ENCODE measurements at regions not wholly inside any gene's neighbourhood (a gene's known extent, or its start where the extent isn't known, plus 50 kb on each side); places are given as distances from the start of the nearest gene placed in this dataset.

DNA sequence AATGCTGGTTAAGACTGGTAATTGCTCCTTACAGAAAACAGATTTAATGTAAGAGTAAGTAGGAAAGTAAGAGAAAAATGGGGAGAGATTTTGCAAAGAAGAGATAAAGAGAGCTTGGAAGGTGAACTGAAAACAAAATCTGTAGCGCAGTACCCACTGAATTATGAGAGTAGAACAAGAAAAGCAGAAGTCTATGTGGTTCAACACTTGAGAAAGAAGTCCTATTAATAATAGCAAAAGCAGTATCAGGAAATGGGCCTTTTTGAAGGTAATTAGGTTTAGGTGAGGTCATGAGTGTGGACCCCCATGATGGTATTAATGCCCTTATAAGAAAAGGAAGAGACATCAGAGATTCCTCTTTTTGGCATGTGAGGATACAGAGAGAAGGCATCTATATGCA is 460.6 kb downstream of the CETN3 start:
- DNase-seq: no peak
- Mint-ChIP-seq H3K27me3 (no peaks in the 10 kb centered on the region), H3K9me3 (no peaks in the 10 kb centered on the region), H3K4me3 (no peak overlapping the region), H3K4me1 (no peaks in the 10 kb centered on the region), H3K27ac (no peak overlapping the region), H3K36me3 (no peaks in the 10 kb centered on the region)

DNA sequence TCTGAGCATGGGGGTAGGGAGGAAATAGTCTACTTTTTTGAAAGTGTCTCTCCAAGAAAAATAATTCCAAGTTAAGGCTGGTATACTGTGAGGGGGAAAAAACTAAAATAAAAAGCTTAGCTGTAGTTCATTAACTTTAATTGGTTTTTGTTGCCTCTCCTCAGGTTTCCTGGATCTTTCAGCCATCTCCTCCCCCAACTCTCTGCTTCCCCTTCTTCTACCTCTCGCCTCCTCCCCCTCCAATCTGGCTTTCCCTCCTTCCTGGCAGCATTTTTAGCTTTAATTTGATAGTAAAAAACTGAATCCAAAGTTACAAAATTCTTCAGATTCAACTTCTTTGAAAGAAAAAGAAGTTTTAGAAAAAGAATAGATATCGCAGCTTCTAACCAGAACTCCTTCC is 462.6 kb downstream of the CETN3 start:
- Mint-ChIP-seq H3K36me3 (no peaks in the 10 kb centered on the region), H3K27me3 (no peaks in the 10 kb centered on the region), H3K4me3 (no peak overlapping the region), H3K27ac (no peak overlapping the region), H3K4me1 (no peaks in the 10 kb centered on the region), H3K9me3 (peaks cover 1% of the 10 kb centered on the region)
- no peak for DNase-seq

DNA sequence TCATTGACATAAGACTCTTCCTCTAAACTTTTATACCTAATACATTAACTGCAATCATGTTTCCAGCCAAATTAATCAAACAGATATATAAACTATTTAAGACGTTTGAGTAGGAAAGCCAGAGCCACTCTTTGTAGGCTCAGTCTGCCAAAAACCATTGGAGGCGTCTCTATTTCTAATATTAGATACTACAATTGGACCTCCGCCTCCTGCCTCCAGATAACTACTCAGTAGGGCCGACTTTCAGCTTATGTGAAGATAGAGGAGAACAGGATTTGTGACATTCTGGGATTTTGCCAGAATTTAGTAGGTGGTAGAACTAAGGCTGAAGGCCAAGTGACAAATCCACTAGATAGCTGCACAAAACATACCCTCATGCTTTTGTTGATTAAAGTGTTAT is 463.0 kb downstream of the CETN3 start:
- Mint-ChIP-seq H3K4me3 (no peak overlapping the region), H3K9me3 (peaks cover 1% of the 10 kb centered on the region), H3K27ac (no peak overlapping the region), H3K36me3 (no peaks in the 10 kb centered on the region), H3K27me3 (no peaks in the 10 kb centered on the region), H3K4me1 (no peaks in the 10 kb centered on the region)
- DNase-seq: no peak

DNA sequence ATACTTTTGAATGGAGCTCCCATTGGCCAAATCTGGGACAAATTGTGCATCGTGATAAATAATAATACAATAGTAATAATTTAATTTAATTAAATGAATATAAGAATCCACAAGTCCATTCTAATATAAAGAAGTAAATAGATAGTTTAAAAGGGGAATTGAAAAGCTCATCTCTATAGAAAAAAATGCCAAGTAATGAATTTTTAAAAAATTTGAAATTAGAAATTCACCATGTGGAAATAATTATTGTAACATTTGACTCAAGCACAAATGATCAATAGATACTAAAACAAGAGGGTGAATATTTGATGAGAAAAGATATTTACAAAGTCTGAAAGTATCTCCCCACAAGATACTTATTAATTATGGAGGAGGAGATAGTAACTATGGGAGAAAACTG is 467.4 kb downstream of the CETN3 start:
- DNase-seq: no peak
- H3K36me3 Mint-ChIP-seq: no peaks in the 10 kb centered on the region
- H3K4me1 Mint-ChIP-seq: no peaks in the 10 kb centered on the region
- H3K27me3 Mint-ChIP-seq: no peaks in the 10 kb centered on the region
- H3K27ac Mint-ChIP-seq: no peak overlapping the region
- peaks cover 1% of the 10 kb centered on the region for H3K9me3 Mint-ChIP-seq
- H3K4me3 Mint-ChIP-seq: no peak overlapping the region

DNA sequence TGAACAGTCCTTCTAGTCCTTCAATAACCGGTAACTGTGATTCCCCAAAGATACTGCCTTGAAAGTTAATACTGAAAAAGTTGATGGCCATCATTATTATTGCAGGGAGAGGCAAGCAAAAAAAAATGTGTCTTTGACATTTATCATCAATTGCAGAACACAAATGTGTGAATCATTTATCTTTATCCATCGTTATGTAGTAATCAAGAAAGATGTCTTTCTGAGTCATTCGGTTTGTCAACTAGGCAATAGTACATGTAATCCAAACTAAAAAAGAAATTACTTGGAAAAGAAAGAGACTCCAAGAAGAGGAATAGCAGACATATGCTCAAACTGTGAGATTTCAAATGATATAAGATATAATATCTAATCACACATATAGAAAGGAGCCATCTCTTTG is 473.0 kb downstream of the CETN3 start:
- Mint-ChIP-seq H3K4me1 (no peaks in the 10 kb centered on the region), H3K27me3 (no peaks in the 10 kb centered on the region), H3K4me3 (no peak overlapping the region), H3K36me3 (no peaks in the 10 kb centered on the region), H3K27ac (no peak overlapping the region), H3K9me3 (no peaks in the 10 kb centered on the region)
- DNase-seq: no peak

- no peaks in the 10 kb centered on the region for H3K4me1 Mint-ChIP-seq
- H3K9me3 Mint-ChIP-seq: no peaks in the 10 kb centered on the region
- H3K27me3 Mint-ChIP-seq: no peaks in the 10 kb centered on the region
- H3K36me3 Mint-ChIP-seq: no peaks in the 10 kb centered on the region
- H3K27ac Mint-ChIP-seq: no peak overlapping the region
- DNase-seq: no peak
- H3K4me3 Mint-ChIP-seq: no peak overlapping the region
These were observed 475.5 kb downstream of the CETN3 start for GRCh38 chr5:89934069-89934468.

GRCh38 chr5:89932771-89933181 is 476.8 kb downstream of the CETN3 start:
- Mint-ChIP-seq H3K4me1 (no peaks in the 10 kb centered on the region), H3K9me3 (no peaks in the 10 kb centered on the region), H3K36me3 (no peaks in the 10 kb centered on the region), H3K27me3 (no peaks in the 10 kb centered on the region), H3K27ac (no peak overlapping the region), H3K4me3 (no peak overlapping the region)
- DNase-seq: no peak

DNA sequence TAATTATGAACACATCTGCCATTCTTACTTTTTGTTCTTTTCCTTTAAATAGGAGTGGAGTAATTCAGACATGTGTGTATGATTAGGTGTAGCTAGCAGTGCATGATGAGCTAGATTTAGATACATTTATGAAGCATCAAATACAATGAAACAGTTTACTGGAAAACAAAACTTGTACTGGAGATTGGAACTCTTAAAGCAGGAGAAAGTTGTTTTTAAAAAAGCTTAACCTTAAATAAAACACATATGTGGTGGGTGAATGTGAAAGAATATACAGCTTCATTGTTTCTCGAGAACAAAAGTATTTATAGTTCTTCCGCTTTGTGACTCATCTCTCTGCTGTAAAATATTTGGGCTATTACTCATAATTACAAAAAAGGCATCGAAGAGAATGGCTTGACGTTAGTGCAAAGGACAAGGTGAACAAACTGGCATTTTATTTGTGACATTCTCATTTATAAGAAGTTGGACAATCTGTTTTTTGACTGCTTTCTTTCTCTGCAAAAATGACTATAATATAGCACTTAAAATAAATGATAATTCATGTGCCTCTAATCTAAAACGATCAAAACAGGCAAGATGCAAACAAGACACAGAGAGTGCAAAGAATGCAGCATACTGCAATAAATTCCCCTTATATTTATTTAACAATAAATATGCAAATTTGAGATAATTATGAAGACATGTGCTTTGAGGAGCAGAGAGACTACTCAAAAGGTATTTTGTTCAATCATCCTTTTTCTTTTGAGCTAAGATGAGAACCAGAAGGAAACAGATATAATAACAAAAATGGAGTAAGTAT is 478.8 kb downstream of the CETN3 start:
- Mint-ChIP-seq H3K4me1 (no peaks in the 10 kb centered on the region), H3K27ac (no peak overlapping the region), H3K36me3 (no peaks in the 10 kb centered on the region)

DNA sequence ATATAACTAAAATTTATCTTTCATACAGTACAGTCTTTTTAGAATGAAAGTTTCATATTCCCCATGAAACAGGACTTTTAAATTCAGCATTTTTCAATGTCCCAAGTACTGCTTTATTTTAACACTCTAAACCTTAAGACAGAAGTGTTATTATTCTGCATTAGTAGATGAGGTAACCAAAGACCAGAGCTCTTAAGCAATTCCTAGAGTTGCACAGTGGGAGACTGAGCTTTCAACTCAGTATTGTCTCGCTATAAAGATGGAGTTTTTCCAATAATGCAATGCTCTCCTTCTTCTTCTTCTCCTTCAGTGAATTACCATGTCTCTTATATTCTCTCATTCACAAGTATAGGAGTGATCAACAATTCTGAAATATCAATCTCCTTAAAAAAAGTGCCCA is 479.7 kb downstream of the CETN3 start:
- H3K27ac Mint-ChIP-seq: no peak overlapping the region
- no peaks in the 10 kb centered on the region for H3K36me3 Mint-ChIP-seq
- H3K4me1 Mint-ChIP-seq: no peaks in the 10 kb centered on the region
- H3K27me3 Mint-ChIP-seq: no peaks in the 10 kb centered on the region
- DNase-seq: no peak
- H3K4me3 Mint-ChIP-seq: no peak overlapping the region
- no peaks in the 10 kb centered on the region for H3K9me3 Mint-ChIP-seq

More for the DNA sequence above, 478.8 kb downstream of the CETN3 start:
- Mint-ChIP-seq H3K27me3 (no peaks in the 10 kb centered on the region), H3K9me3 (no peaks in the 10 kb centered on the region), H3K4me3 (no peak overlapping the region)
- DNase-seq: no peak

DNA sequence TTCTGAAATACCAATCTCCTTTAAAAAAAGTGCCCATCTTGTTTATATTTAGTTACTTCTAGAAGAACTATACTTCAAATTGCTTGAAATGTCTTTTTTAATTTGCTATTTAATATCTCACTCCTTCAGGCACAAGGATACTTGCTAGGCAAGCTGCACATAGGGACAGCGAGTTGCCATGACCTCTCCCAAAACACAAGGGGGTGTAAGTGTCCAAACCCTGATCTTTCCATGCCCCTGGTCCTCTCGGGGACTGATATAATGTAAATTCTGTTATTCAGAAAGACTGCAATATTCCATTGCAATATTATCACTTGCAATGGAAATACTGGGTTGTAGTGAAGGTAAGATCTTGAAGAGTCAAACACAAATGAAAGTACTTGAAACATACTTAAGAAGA is 480.4 kb downstream of the CETN3 start:
- no peaks in the 10 kb centered on the region for H3K4me1 Mint-ChIP-seq
- no peak for DNase-seq
- no peaks in the 10 kb centered on the region for H3K36me3 Mint-ChIP-seq
- no peak overlapping the region for H3K4me3 Mint-ChIP-seq
- no peaks in the 10 kb centered on the region for H3K27me3 Mint-ChIP-seq
- H3K9me3 Mint-ChIP-seq: no peaks in the 10 kb centered on the region
- H3K27ac Mint-ChIP-seq: no peak overlapping the region

- no peak for DNase-seq
- Mint-ChIP-seq H3K9me3 (no peaks in the 10 kb centered on the region), H3K4me3 (no peak overlapping the region), H3K27ac (no peak overlapping the region), H3K4me1 (no peaks in the 10 kb centered on the region), H3K27me3 (no peaks in the 10 kb centered on the region), H3K36me3 (no peaks in the 10 kb centered on the region)
These were observed 487.4 kb downstream of the CETN3 start for GRCh38 chr5:89922161-89922560.

GRCh38 chr5:89917112-89917511 is 492.4 kb downstream of the CETN3 start:
- Mint-ChIP-seq H3K27me3 (no peaks in the 10 kb centered on the region), H3K9me3 (no peaks in the 10 kb centered on the region), H3K27ac (no peak overlapping the region), H3K36me3 (no peaks in the 10 kb centered on the region), H3K4me1 (no peaks in the 10 kb centered on the region), H3K4me3 (no peak overlapping the region)
- no peak for DNase-seq

DNA sequence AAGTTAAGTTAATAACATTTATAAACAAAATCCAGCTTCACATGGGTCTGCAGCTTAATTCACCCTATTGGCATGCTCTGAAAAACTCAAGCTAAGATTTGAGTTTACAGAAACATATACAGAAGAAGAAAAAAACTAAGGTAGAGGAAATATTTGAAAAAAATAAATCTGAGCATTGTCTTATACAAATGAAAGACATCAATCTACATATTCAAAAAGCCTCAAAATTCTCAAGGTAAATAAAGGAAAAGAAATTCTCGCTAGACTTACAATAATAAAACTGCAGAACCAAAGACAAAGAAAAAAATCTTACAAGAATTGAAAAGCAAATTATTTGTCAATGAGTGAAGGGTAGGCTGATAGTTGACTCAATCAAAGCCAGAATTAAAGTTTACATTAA is 493.4 kb downstream of the CETN3 start:
- Mint-ChIP-seq H3K4me1 (no peaks in the 10 kb centered on the region), H3K36me3 (no peaks in the 10 kb centered on the region), H3K27me3 (no peaks in the 10 kb centered on the region), H3K27ac (no peak overlapping the region), H3K9me3 (no peaks in the 10 kb centered on the region), H3K4me3 (no peak overlapping the region)
- DNase-seq: no peak

GRCh38 chr5:89908876-89909275 is 500.7 kb downstream of the CETN3 start:
- Mint-ChIP-seq H3K9me3 (no peaks in the 10 kb centered on the region), H3K4me3 (no peak overlapping the region), H3K27ac (no peak overlapping the region), H3K4me1 (no peaks in the 10 kb centered on the region), H3K36me3 (no peaks in the 10 kb centered on the region), H3K27me3 (no peaks in the 10 kb centered on the region)
- no peak for DNase-seq

- Mint-ChIP-seq H3K36me3 (no peaks in the 10 kb centered on the region), H3K27me3 (no peaks in the 10 kb centered on the region), H3K4me3 (no peak overlapping the region), H3K9me3 (no peaks in the 10 kb centered on the region), H3K27ac (no peak overlapping the region), H3K4me1 (no peaks in the 10 kb centered on the region)
- no peak for DNase-seq
These were observed 505.1 kb downstream of the CETN3 start for GRCh38 chr5:89904442-89904841.

DNA sequence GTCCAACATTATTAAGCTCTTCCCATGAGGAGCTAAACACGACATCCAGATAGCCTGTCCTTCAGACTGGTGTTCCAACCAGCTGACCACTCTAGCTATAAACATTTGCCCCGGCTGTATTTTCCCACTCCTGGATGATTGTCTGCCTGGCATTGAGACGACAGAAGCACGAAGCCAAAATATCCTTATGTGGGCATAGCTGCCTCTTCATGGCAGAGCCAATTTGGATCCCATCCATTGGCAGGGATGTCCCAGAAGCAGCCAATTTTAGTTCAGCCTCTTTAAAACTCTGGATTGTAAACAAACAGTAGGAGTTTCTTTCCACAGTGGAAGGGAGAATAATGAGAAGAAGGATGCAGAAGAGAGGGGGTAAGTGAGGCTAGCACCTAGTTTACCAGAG is 507.6 kb downstream of the CETN3 start:
- no peak overlapping the region for H3K27ac Mint-ChIP-seq
- no peak for DNase-seq

More for the DNA sequence above, 507.6 kb downstream of the CETN3 start:
- H3K4me3 Mint-ChIP-seq: no peak overlapping the region
- H3K9me3 Mint-ChIP-seq: peaks cover 2% of the 10 kb centered on the region
- H3K27me3 Mint-ChIP-seq: no peaks in the 10 kb centered on the region
- no peaks in the 10 kb centered on the region for H3K4me1 Mint-ChIP-seq
- no peaks in the 10 kb centered on the region for H3K36me3 Mint-ChIP-seq
